ENCODE measurements at regions not wholly inside any gene's neighbourhood (a gene's known extent, or its start where the extent isn't known, plus 50 kb on each side); places are given as distances from the start of the nearest gene placed in this dataset.
A peak's percentile ranks its signal among the peaks of the same experiment; 100 is the strongest.
"Not testable (repeated sequence)": the region's sequence is repeated elsewhere in the genome, so short reads cannot be mapped to it uniquely, and the experiment has no call there.

GRCh38 chr1:119191325-119191724, 50.9 kb upstream of the WARS2 start:
- Mint-ChIP-seq H3K9me3 (peaks cover 4 to 10% of the 10 kb centered on the region in 2 donors), H3K27me3 (no peaks in the 10 kb centered on the region), H3K4me1 (no peaks in the 10 kb centered on the region), H3K27ac (no peak overlapping the region), H3K4me3 (no peak overlapping the region)
- DNase-seq (no peak), ATAC-seq (no peak)

- Mint-ChIP-seq H3K27me3 (no peaks in the 10 kb centered on the region), H3K4me3 (no peak overlapping the region)
- DNase-seq = no peak
Measured at GRCh38 chr1:119204197-119204960, 63.9 kb upstream of the WARS2 start.

GRCh38 chr1:119204961-119205357, 64.5 kb upstream of the WARS2 start:
- Mint-ChIP-seq H3K4me1 (no peaks in the 10 kb centered on the region), H3K27ac (no peak overlapping the region)

More at GRCh38 chr1:119204197-119204960, 63.9 kb upstream of the WARS2 start:
- Mint-ChIP-seq H3K27ac (no peak overlapping the region), H3K4me1 (no peaks in the 10 kb centered on the region), H3K9me3 (peaks cover 4 to 8% of the 10 kb centered on the region in 2 donors)
- ATAC-seq = no peak

GRCh38 chr1:119209061-119209460, 68.6 kb upstream of the WARS2 start:
- no peak for ATAC-seq
- no peak for DNase-seq
- no peak overlapping the region for H3K4me3 Mint-ChIP-seq
- H3K4me1 Mint-ChIP-seq = no peaks in the 10 kb centered on the region
- no peak overlapping the region for H3K27ac Mint-ChIP-seq
- H3K9me3 Mint-ChIP-seq = no peaks in the 10 kb centered on the region
- no peaks in the 10 kb centered on the region for H3K27me3 Mint-ChIP-seq

More at GRCh38 chr1:119204961-119205357, 64.5 kb upstream of the WARS2 start:
- ATAC-seq (no peak), DNase-seq (no peak)
- Mint-ChIP-seq H3K4me3 (no peak overlapping the region), H3K27me3 (no peaks in the 10 kb centered on the region), H3K9me3 (peaks cover 4 to 8% of the 10 kb centered on the region in 2 donors)

GRCh38 chr1:119209596-119210295, 69.3 kb upstream of the WARS2 start:
- H3K4me3 Mint-ChIP-seq = no peak overlapping the region
- no peaks in the 10 kb centered on the region for H3K9me3 Mint-ChIP-seq
- no peaks in the 10 kb centered on the region for H3K27me3 Mint-ChIP-seq
- H3K4me1 Mint-ChIP-seq = no peaks in the 10 kb centered on the region
- ATAC-seq (no peak), DNase-seq (no peak)
- H3K27ac Mint-ChIP-seq = no peak overlapping the region

GRCh38 chr1:119210296-119210649, 69.8 kb upstream of the WARS2 start:
- ATAC-seq (no peak), DNase-seq (no peak)
- Mint-ChIP-seq H3K27ac (no peak overlapping the region), H3K27me3 (no peaks in the 10 kb centered on the region), H3K4me1 (no peaks in the 10 kb centered on the region), H3K4me3 (no peak overlapping the region), H3K9me3 (no peaks in the 10 kb centered on the region)

GRCh38 chr1:119213213-119213612, 72.8 kb upstream of the WARS2 start:
- not testable (repeated sequence) for H3K27ac Mint-ChIP-seq, DNase-seq, H3K4me1 Mint-ChIP-seq, H3K4me3 Mint-ChIP-seq, ATAC-seq, H3K9me3 Mint-ChIP-seq, H3K27me3 Mint-ChIP-seq

GRCh38 chr1:119214961-119215360, 74.5 kb upstream of the WARS2 start:
- H3K4me1 Mint-ChIP-seq, ATAC-seq, DNase-seq, H3K4me3 Mint-ChIP-seq, H3K27ac Mint-ChIP-seq, H3K9me3 Mint-ChIP-seq, H3K27me3 Mint-ChIP-seq: not testable (repeated sequence)

- no peak for ATAC-seq
- H3K4me1 Mint-ChIP-seq = no peaks in the 10 kb centered on the region
- no peaks in the 10 kb centered on the region for H3K9me3 Mint-ChIP-seq
- no peak overlapping the region for H3K4me3 Mint-ChIP-seq
- no peak for DNase-seq
- H3K27me3 Mint-ChIP-seq = no peaks in the 10 kb centered on the region
- H3K27ac Mint-ChIP-seq = no peak overlapping the region
Measured at GRCh38 chr1:119217309-119217828, 76.9 kb upstream of the WARS2 start.

GRCh38 chr1:119219711-119220110, 79.3 kb upstream of the WARS2 start:
- Mint-ChIP-seq H3K9me3 (no peaks in the 10 kb centered on the region), H3K27ac (peak overlapping the region in 1 of 2 donors; percentile 13), H3K27me3 (no peaks in the 10 kb centered on the region), H3K4me1 (no peaks in the 10 kb centered on the region), H3K4me3 (no peak overlapping the region)
- ATAC-seq (no peak), DNase-seq (no peak)

- H3K27ac Mint-ChIP-seq = no peak overlapping the region
- H3K4me1 Mint-ChIP-seq = no peaks in the 10 kb centered on the region
- DNase-seq (no peak), ATAC-seq (no peak)
- H3K27me3 Mint-ChIP-seq = no peaks in the 10 kb centered on the region
- H3K9me3 Mint-ChIP-seq = no peaks in the 10 kb centered on the region
- H3K4me3 Mint-ChIP-seq = no peak overlapping the region
Measured at GRCh38 chr1:119220991-119221390, 80.5 kb upstream of the WARS2 start.

- no peak for DNase-seq
- H3K27ac Mint-ChIP-seq = no peak overlapping the region
- no peaks in the 10 kb centered on the region for H3K27me3 Mint-ChIP-seq
- H3K4me1 Mint-ChIP-seq = peaks cover 7% of the 10 kb centered on the region
- H3K9me3 Mint-ChIP-seq = no peaks in the 10 kb centered on the region
- H3K4me3 Mint-ChIP-seq = no peak overlapping the region
- no peak for ATAC-seq
Measured at GRCh38 chr1:119222271-119222670, 81.8 kb upstream of the WARS2 start.

- Mint-ChIP-seq H3K27me3 (no peaks in the 10 kb centered on the region), H3K27ac (no peak overlapping the region), H3K4me3 (no peak overlapping the region), H3K9me3 (no peaks in the 10 kb centered on the region), H3K4me1 (peaks cover 14% of the 10 kb centered on the region)
- no peak for DNase-seq
- no peak for ATAC-seq
Measured at GRCh38 chr1:119225265-119225664, 84.8 kb upstream of the WARS2 start.

GRCh38 chr1:119225831-119226230, 85.4 kb upstream of the WARS2 start:
- ATAC-seq = no peak
- H3K4me1 Mint-ChIP-seq = peaks cover 14% of the 10 kb centered on the region
- no peak overlapping the region for H3K27ac Mint-ChIP-seq
- H3K27me3 Mint-ChIP-seq = no peaks in the 10 kb centered on the region
- no peaks in the 10 kb centered on the region for H3K9me3 Mint-ChIP-seq
- no peak for DNase-seq
- no peak overlapping the region for H3K4me3 Mint-ChIP-seq

- Mint-ChIP-seq H3K4me3 (no peak overlapping the region), H3K4me1 (peaks cover 14% of the 10 kb centered on the region), H3K27ac (no peak overlapping the region), H3K9me3 (no peaks in the 10 kb centered on the region), H3K27me3 (no peaks in the 10 kb centered on the region)
- DNase-seq (no peak), ATAC-seq (no peak)
Measured at GRCh38 chr1:119226321-119226720, 85.9 kb upstream of the WARS2 start.

- H3K27ac Mint-ChIP-seq = no peak overlapping the region
- no peak overlapping the region for H3K4me3 Mint-ChIP-seq
- no peaks in the 10 kb centered on the region for H3K9me3 Mint-ChIP-seq
- peaks cover 14% of the 10 kb centered on the region for H3K4me1 Mint-ChIP-seq
- DNase-seq (no peak), ATAC-seq (peak; percentile 81)
- no peaks in the 10 kb centered on the region for H3K27me3 Mint-ChIP-seq
Measured at GRCh38 chr1:119226913-119227312, 86.5 kb upstream of the WARS2 start.

All from stimulated activated naive CD8-positive, alpha-beta T cell treated with anti-CD3 and anti-CD28 coated beads, Interleukin-15, amount 100 ng/mL, for 72 hours (primary cell).